ENCODE measurements at regions not wholly inside any gene's neighbourhood (a gene's known extent, or its start where the extent isn't known, plus 50 kb on each side); places are given as distances from the start of the nearest gene placed in this dataset.

GRCh38 chr10:9615189-9615588 lies 1402.5 kb upstream of the CELF2 start:
- DNase-seq (ENCODE audit: low spot score): no peak
- WGBS: 61% methylated on average over 3 of the region's 3 CpGs
- Histone ChIP-seq H3K4me1 (replicated peaks) (no peaks in the 10 kb centered on the region), H3K36me3 (no peaks in the 10 kb centered on the region), H3K27me3 (replicated peaks; ENCODE audit: insufficient read depth) (no peaks in the 10 kb centered on the region), H3K27ac (no peak overlapping the region), H3K9me3 (no peaks in the 10 kb centered on the region), H3K4me3 (no peak overlapping the region)
- intact Hi-C loops (cut with DNase I): loop anchor here (10.0 kb wide), 1 partner anchor 1060 kb away; no protein-coding TSS in a partner anchor
- no peak for TF ChIP-seq POLR2A (IDR thresholded peaks at IDR 0.05)
- TF ChIP-seq CTCF (IDR thresholded peaks at IDR 0.05): no peak
- TF ChIP-seq POLR2AphosphoS5 (IDR thresholded peaks at IDR 0.05): no peak

DNA sequence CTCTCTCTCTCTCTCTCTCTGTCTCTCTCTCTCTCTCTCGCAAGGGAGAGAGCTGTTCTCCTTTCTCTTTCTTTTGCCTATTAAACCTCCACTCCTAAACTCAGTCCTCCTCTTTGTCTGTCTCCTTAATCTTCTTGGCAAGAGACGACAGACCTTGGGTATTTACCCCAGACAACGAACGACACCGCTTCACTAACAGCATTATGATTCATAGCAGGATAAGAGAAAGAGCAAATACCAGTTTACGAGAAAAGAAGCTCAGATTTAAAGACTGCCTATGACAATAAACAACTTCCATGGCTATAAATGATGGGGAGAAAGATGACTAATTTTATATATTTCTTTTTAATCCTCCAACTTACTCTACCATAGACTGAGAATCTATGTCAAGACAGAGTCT lies 1396.5 kb upstream of the CELF2 start:
- Histone ChIP-seq H3K27ac (no peak overlapping the region), H3K4me1 (replicated peaks) (no peaks in the 10 kb centered on the region), H3K27me3 (replicated peaks; ENCODE audit: insufficient read depth) (no peaks in the 10 kb centered on the region), H3K4me3 (no peak overlapping the region), H3K9me3 (no peaks in the 10 kb centered on the region), H3K36me3 (no peaks in the 10 kb centered on the region)
- DNase-seq (ENCODE audit: low spot score): no peak
- intact Hi-C loops (cut with DNase I): no loop called here
- no peak for TF ChIP-seq POLR2A (IDR thresholded peaks at IDR 0.05)
- TF ChIP-seq CTCF (IDR thresholded peaks at IDR 0.05): no peak
- TF ChIP-seq POLR2AphosphoS5 (IDR thresholded peaks at IDR 0.05): no peak
- 15% methylated on average over 6 of the region's 6 CpGs for WGBS

- no peak for DNase-seq (ENCODE audit: low spot score)
- no peaks in the 10 kb centered on the region for H3K9me3 ChIP-seq
- no peaks in the 10 kb centered on the region for H3K36me3 ChIP-seq
- no peak overlapping the region for H3K4me3 ChIP-seq
- H3K4me1 ChIP-seq (replicated peaks): no peaks in the 10 kb centered on the region
- intact Hi-C loops (cut with DNase I): no loop called here
- H3K27me3 ChIP-seq (replicated peaks; ENCODE audit: insufficient read depth): no peaks in the 10 kb centered on the region
- TF ChIP-seq CTCF (IDR thresholded peaks at IDR 0.05): no peak
- no peak for TF ChIP-seq POLR2A (IDR thresholded peaks at IDR 0.05)
- H3K27ac ChIP-seq: no peak overlapping the region
Observed at GRCh38 chr10:9625304-9625703, 1392.4 kb upstream of the CELF2 start.

GRCh38 chr10:9634466-9634865 lies 1383.2 kb upstream of the CELF2 start:
- Histone ChIP-seq H3K4me1 (replicated peaks) (no peaks in the 10 kb centered on the region), H3K9me3 (no peaks in the 10 kb centered on the region), H3K4me3 (no peak overlapping the region), H3K36me3 (no peaks in the 10 kb centered on the region), H3K27me3 (replicated peaks; ENCODE audit: insufficient read depth) (no peaks in the 10 kb centered on the region), H3K27ac (no peak overlapping the region)
- WGBS: 52% methylated on average over 3 of the region's 3 CpGs
- TF ChIP-seq POLR2AphosphoS5 (IDR thresholded peaks at IDR 0.05): no peak
- DNase-seq (ENCODE audit: low spot score): no peak
- intact Hi-C loops (cut with DNase I): no loop called here

DNA sequence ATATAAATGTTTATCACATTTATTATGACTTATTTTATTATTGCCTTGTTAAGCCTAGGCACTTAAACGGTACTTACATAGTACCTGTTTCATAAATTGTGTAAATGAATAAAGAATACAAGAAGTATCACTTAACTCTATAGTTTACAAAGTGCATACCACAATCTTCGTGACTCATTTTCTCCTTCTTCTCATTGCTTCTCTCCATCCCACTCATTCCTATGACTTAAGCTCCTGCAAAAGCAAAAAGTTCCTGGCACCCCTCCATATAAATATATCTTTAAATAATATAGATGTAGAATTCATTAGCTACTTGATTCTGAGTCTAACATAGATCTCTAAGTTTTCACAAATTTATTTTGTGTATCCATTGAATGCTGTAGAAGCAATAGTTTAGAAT lies 1382.0 kb upstream of the CELF2 start:
- H3K4me3 ChIP-seq: no peak overlapping the region
- DNase-seq (ENCODE audit: low spot score): no peak
- WGBS: 47% methylated on average over 2 of the region's 2 CpGs
- H3K9me3 ChIP-seq: no peaks in the 10 kb centered on the region
- no peaks in the 10 kb centered on the region for H3K36me3 ChIP-seq
- no peak overlapping the region for H3K27ac ChIP-seq
- H3K4me1 ChIP-seq (replicated peaks): no peaks in the 10 kb centered on the region
- no peak for TF ChIP-seq POLR2AphosphoS5 (IDR thresholded peaks at IDR 0.05)
- no peak for TF ChIP-seq POLR2A (IDR thresholded peaks at IDR 0.05)
- H3K27me3 ChIP-seq (replicated peaks; ENCODE audit: insufficient read depth): no peaks in the 10 kb centered on the region
- intact Hi-C loops (cut with DNase I): no loop called here

- Histone ChIP-seq H3K27ac (no peak overlapping the region), H3K4me3 (no peak overlapping the region), H3K9me3 (no peaks in the 10 kb centered on the region), H3K27me3 (replicated peaks; ENCODE audit: insufficient read depth) (no peaks in the 10 kb centered on the region), H3K4me1 (replicated peaks) (no peaks in the 10 kb centered on the region), H3K36me3 (no peaks in the 10 kb centered on the region)
- TF ChIP-seq CTCF (IDR thresholded peaks at IDR 0.05): no peak
- TF ChIP-seq POLR2A (IDR thresholded peaks at IDR 0.05): no peak
- TF ChIP-seq POLR2AphosphoS5 (IDR thresholded peaks at IDR 0.05): no peak
- no peak for DNase-seq (ENCODE audit: low spot score)
- intact Hi-C loops (cut with DNase I): no loop called here
- WGBS: 54% methylated on average over 2 of the region's 2 CpGs
Observed at GRCh38 chr10:9636216-9636615, 1381.5 kb upstream of the CELF2 start.
